HL-60 (cell line): ENCODE measurements at regions not wholly inside any gene's neighbourhood (a gene's known extent, or its start where the extent isn't known, plus 50 kb on each side); places are given as distances from the start of the nearest gene placed in this dataset.

Experiments
- REST ChIP-seq: IDR thresholded peaks from 2 replicates; pipeline ENCODE4 v1.6.1; 2012; ENCODE audit warnings: low read depth; ENCODE audit not compliant: insufficient replicate concordance
- SPI1 ChIP-seq: IDR thresholded peaks from 2 replicates; pipeline ENCODE4 v1.6.1; 2012; ENCODE audit warnings: low read depth, mild to moderate bottlenecking, borderline replicate concordance

- TF ChIP-seq REST (no peak), SPI1 (no peak)
Observed at GRCh38 chr18:46289463-46289862, 185.3 kb downstream of the HAUS1 start.
